ENCODE measurements at regions not wholly inside any gene's neighbourhood (a gene's known extent, or its start where the extent isn't known, plus 50 kb on each side); places are given as distances from the start of the nearest gene placed in this dataset.

- Histone ChIP-seq H3K79me2 (ENCODE audit: insufficient read depth, low read length) (no peaks in the 10 kb centered on the region), H4K8ac (replicated peaks; ENCODE audit: insufficient read length, low read depth, low read length) (no peak overlapping the region), H3K9ac (ENCODE audit: extremely low read depth, insufficient read length, low read length) (no peak overlapping the region), H3K9me3 (ENCODE audit: control insufficient read depth, low read depth, low read length) (no peaks in the 10 kb centered on the region), H3T11ph (ENCODE audit: low read length) (no peak overlapping the region), H4K5ac (ENCODE audit: insufficient read length, low read depth, low read length) (no peak overlapping the region), H3K27ac (ENCODE audit: insufficient read length, low read depth, low read length) (no peak overlapping the region), H3K18ac (ENCODE audit: insufficient read length, low read depth, low read length) (no peak overlapping the region), H3K4me2 (ENCODE audit: insufficient read depth, insufficient read length, low read length) (no peak overlapping the region), H2BK12ac (ENCODE audit: insufficient read length, low read depth, low read length) (no peak overlapping the region), H2BK15ac (ENCODE audit: low read depth, low read length) (no peak overlapping the region), H4K91ac (ENCODE audit: insufficient read length, low read depth, low read length) (no peak overlapping the region), H2AFZ (ENCODE audit: low read length) (no peak overlapping the region), H3K23me2 (ENCODE audit: insufficient read length, low read depth, low read length, poor library complexity, severe bottlenecking) (no peaks in the 10 kb centered on the region), H4K20me1 (ENCODE audit: control insufficient read depth, insufficient read depth, insufficient read length) (no peaks in the 10 kb centered on the region), H3K14ac (ENCODE audit: insufficient read depth, low read length) (no peak overlapping the region; the same call in 1 of the 2 replicates), H3K4ac (ENCODE audit: low read depth, low read length) (no peak overlapping the region), H3K4me1 (ENCODE audit: insufficient read depth, low read length) (no peaks in the 10 kb centered on the region; the same call in 1 of the 2 replicates), H3K23ac (ENCODE audit: insufficient read length, low read depth, low read length) (no peak overlapping the region), H2BK20ac (ENCODE audit: low read depth, low read length, poor library complexity, severe bottlenecking) (no peak overlapping the region), H3K27me3 (ENCODE audit: insufficient read depth, low read length) (no peaks in the 10 kb centered on the region), H3K56ac (ENCODE audit: insufficient read length, low read depth, low read length) (no peak overlapping the region), H3K79me1 (ENCODE audit: insufficient read depth, low read depth, low read length, poor library complexity, severe bottlenecking) (no peaks in the 10 kb centered on the region), H2AK5ac (ENCODE audit: insufficient read length, low read length) (no peak overlapping the region), H2BK120ac (ENCODE audit: low read depth, low read length, poor library complexity, severe bottlenecking) (no peak overlapping the region), H2BK5ac (ENCODE audit: insufficient read length, low read length) (no peak overlapping the region)
- TF ChIP-seq, protein P1, sequence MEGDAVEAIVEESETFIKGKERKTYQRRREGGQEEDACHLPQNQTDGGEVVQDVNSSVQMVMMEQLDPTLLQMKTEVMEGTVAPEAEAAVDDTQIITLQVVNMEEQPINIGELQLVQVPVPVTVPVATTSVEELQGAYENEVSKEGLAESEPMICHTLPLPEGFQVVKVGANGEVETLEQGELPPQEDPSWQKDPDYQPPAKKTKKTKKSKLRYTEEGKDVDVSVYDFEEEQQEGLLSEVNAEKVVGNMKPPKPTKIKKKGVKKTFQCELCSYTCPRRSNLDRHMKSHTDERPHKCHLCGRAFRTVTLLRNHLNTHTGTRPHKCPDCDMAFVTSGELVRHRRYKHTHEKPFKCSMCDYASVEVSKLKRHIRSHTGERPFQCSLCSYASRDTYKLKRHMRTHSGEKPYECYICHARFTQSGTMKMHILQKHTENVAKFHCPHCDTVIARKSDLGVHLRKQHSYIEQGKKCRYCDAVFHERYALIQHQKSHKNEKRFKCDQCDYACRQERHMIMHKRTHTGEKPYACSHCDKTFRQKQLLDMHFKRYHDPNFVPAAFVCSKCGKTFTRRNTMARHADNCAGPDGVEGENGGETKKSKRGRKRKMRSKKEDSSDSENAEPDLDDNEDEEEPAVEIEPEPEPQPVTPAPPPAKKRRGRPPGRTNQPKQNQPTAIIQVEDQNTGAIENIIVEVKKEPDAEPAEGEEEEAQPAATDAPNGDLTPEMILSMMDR (conservative IDR thresholded peaks at IDR 0.05), result no peak
- H3K27ac Mint-ChIP-seq, result no peak overlapping the region
- WGBS (ENCODE audit: extremely low coverage, insufficient read length, low lambda C conversion rate), result no CpG with 5 or more reads among the region's 36 CpGs
- DNase-seq, result no peak
- peaks cover 3% of the 10 kb centered on the region for H3K27me3 Mint-ChIP-seq (ENCODE audit: low read depth)
- no peak overlapping the region for H3K4me3 Mint-ChIP-seq
- no peaks in the 10 kb centered on the region for H3K36me3 Mint-ChIP-seq (ENCODE audit: insufficient read depth in 1 of 3, low read depth in 3 of 3)
- H3K4me1 Mint-ChIP-seq, result no peaks in the 10 kb centered on the region
- peaks cover 0 to 4% of the 10 kb centered on the region in 2 experiments; a peak in 1 of 5 replicates for H3K9me3 Mint-ChIP-seq
Measured at GRCh38 chr10:131617113-131617858, 283.5 kb upstream of the PPP2R2D start.
